ENCODE measurements at regions not wholly inside any gene's neighbourhood (a gene's known extent, or its start where the extent isn't known, plus 50 kb on each side); places are given as distances from the start of the nearest gene placed in this dataset.
"Not testable (repeated sequence)": the region's sequence is repeated elsewhere in the genome, so short reads cannot be mapped to it uniquely, and the experiment has no call there.

DNA sequence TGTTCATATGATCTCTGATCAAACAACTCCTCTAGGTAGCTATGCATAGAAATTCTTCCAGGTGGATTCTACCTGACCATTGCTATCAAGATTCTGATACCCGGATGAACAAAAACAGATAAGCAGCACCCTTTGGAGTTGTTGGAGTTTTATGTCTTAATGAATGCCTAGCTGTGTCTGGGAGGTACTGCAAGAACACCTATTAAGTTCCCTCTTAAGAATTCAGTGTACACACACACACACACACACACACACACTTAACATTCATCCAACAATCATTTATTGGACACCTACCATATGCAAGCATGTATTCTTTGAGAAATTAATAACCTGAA, 58.1 kb upstream of the FNDC3B start:
- no peak for DNase-seq (ENCODE audit: low spot score)

DNA sequence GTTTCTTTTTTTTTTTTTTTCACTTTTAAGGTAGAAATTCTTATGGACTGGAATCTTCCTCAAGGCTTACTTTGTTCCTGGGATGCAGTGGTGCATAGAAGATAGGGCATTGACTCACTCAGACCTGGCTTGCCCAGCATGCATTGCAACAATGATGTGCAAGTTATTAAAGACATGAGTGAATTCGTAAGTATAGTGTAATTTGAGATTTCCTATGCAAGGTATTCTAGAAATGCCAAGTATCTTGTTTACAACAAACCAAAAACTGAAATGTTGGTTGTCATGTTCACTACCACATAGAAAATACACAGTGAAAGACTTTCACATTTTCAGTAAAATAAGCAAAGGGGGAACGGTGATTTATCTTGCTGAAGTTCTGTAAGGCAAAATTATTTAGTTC, 56.5 kb upstream of the FNDC3B start:
- no peak for DNase-seq (ENCODE audit: low spot score)

DNA sequence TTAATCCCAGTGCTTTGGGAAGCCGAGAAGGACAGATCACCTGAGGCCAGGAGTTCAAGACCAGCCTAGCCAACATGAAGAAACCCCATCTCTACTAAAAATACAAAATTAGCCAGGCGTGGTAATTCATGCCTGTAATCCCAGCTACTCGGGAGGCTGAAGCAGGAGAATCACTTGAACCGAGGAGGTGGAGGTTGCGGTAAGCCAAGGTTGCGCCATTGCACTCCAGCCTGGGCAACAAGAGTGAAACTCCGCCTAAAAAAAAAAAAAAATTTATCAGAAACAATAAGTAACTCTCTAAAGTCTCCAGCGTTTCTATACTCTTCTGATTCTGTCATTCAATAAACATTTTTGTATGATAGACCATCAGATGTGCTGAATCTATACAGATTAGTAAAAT, 55.7 kb upstream of the FNDC3B start:
- not testable (repeated sequence) for DNase-seq (ENCODE audit: low spot score)

DNA sequence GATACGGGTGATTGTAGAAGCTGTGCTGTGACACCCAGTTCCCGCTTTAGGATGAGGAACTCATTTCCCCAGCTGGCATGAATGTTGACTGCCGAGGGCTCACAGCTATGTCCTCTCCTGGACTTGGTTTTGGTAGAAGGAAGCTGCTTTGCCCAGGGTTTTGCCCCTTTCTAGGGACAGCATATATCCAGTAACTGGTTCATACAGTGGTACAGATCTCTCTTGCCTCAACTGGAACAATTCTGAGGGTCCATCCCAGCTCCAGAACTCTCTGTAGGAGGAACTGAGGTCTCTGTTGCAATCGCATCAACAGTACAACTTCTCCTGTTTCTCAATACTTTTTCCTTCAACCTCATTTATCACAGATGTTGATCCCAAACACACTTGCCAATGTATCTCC, 54.5 kb upstream of the FNDC3B start:
- peak; percentile 51 for DNase-seq (ENCODE audit: low spot score)

DNA sequence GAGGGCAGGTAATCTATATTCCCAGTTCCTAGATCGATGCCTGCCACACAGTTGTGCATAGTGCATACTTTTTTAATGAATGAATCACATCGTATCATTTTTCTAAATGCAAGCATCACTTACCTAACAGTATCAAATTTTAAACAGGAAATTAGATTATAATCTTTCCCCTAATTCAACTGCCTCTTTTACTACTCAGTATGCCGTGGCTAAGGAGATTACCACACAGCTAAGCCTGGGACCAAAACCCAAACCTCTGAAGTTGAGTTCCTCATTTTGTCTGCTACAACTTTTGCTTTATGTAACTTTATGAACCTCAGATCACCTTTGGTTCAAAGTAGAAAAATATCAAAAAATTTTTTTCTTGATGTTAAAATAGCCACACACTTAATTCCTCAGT, 53.2 kb upstream of the FNDC3B start:
- DNase-seq (ENCODE audit: low spot score) = no peak

DNA sequence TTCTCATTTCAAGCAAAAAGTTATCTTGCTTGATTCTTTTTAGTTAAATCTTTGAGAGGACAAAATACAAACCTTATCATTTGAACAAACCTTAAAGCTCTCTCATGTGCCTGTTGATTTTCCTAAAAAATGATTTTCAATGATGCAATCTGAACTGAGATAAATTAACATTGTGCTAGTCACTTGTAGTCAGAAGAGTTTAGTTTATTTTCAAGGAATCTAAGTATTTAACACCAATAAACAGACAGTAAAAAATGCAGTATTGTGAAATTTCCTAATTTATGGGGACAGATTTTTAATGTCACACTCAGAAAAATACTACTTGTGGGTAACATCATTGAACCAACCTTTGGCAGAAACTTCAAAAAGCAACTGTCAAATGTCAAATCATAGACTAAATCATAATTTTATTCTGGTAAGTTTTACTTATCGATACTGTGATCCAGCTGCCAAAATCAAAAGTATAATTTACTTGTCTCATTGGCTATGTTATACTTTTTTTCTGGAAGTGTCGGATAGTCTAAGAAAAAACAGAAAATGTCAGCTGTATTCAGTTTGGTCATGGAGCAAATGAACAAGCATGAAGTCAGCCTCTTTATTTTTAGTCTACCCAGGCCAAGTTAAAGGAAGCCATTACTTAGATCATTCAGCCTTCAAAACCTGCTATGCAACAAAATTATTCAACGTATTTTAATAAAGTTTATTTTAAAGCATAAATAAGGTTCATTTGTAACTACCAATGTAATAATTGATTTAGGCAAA, 52.4 kb upstream of the FNDC3B start:
- DNase-seq (ENCODE audit: low spot score) = no peak

Measured in globus pallidus (tissue), 1 donor.